NCI-H226 (cell line): ENCODE measurements at regions not wholly inside any gene's neighbourhood (a gene's known extent, or its start where the extent isn't known, plus 50 kb on each side); places are given as distances from the start of the nearest gene placed in this dataset.
"Not testable (repeated sequence)": the region's sequence is repeated elsewhere in the genome, so short reads cannot be mapped to it uniquely, and the experiment has no call there.

ENCODE experiments used
- DNase-seq: peaks from one replicate; pipeline ENCODE4 v3.0.0-alpha.2; 2015

GRCh38 chr15:69774711-69775110, 322.1 kb downstream of the RPLP1 start:
- not testable (repeated sequence) for DNase-seq

GRCh38 chr15:69777356-69777755, 320.4 kb downstream of the TLE3 start:
- DNase-seq: no peak

GRCh38 chr15:69780374-69780773, 317.3 kb downstream of the TLE3 start:
- peak; percentile 49 for DNase-seq

- DNase-seq: no peak
Observed at GRCh38 chr15:69780981-69781380, 316.7 kb downstream of the TLE3 start.

GRCh38 chr15:69781411-69782125, 316.1 kb downstream of the TLE3 start:
- DNase-seq: no peak

- DNase-seq: no peak
Observed at GRCh38 chr15:69782139-69782658, 315.5 kb downstream of the TLE3 start.

GRCh38 chr15:69782809-69783208, 314.9 kb downstream of the TLE3 start:
- no peak for DNase-seq

- no peak for DNase-seq
Observed at GRCh38 chr15:69783211-69783610, 314.5 kb downstream of the TLE3 start.

GRCh38 chr15:69784798-69785566, 312.7 kb downstream of the TLE3 start:
- DNase-seq: no peak

- DNase-seq: no peak
Observed at GRCh38 chr15:69786136-69786701, 311.5 kb downstream of the TLE3 start.

GRCh38 chr15:69787791-69788190, 309.9 kb downstream of the TLE3 start:
- DNase-seq: no peak

- DNase-seq: no peak
Observed at GRCh38 chr15:69789648-69790393, 307.9 kb downstream of the TLE3 start.

- no peak for DNase-seq
Observed at GRCh38 chr15:69790632-69791031, 307.1 kb downstream of the TLE3 start.

- no peak for DNase-seq
Observed at GRCh38 chr15:69792823-69793222, 304.9 kb downstream of the TLE3 start.

- DNase-seq: no peak
Observed at GRCh38 chr15:69793431-69793780, 304.3 kb downstream of the TLE3 start.

GRCh38 chr15:69793781-69794451, 303.8 kb downstream of the TLE3 start:
- no peak for DNase-seq

- DNase-seq: no peak
Observed at GRCh38 chr15:69794645-69795469, 302.9 kb downstream of the TLE3 start.

- no peak for DNase-seq
Observed at GRCh38 chr15:69795601-69796000, 302.1 kb downstream of the TLE3 start.

- DNase-seq: no peak
Observed at GRCh38 chr15:69797051-69797595, 300.6 kb downstream of the TLE3 start.

- DNase-seq: no peak
Observed at GRCh38 chr15:69797615-69798014, 300.1 kb downstream of the TLE3 start.
